Adrenal gland (tissue), 9 donors: ENCODE measurements at regions not wholly inside any gene's neighbourhood (a gene's known extent, or its start where the extent isn't known, plus 50 kb on each side); places are given as distances from the start of the nearest gene placed in this dataset.

Experiments used
- DNase-seq, 7 donors: peaks; one replicate each; pipeline ENCODE4 v3.0.0-alpha.2; 2019 to 2020
- H3K27ac ChIP-seq, 5 donors: fragments of 200-600 bp; sonication (generic) in 4 of 5; 1 replicate in 3 of 5; 2 replicates in 2 of 5; pipeline versions ENCODE4 v1.5.1 to v1.8.0; 2016 to 2020; ENCODE audit warnings: mild to moderate bottlenecking in 1 of 5
- H3K27me3 ChIP-seq: fragments of 200-600 bp; 2 replicates; pipeline ENCODE4 v1.8.0; 2021
- H3K36me3 ChIP-seq, 2 donors: fragments of 200-600 bp; replicated peaks in 1 of 2; 1 replicate in 1 of 2; 2 replicates in 1 of 2; pipeline versions ENCODE4 v1.5.1 to v1.8.0; 2018 to 2022
- H3K4me1 ChIP-seq, 2 donors: fragments of 200-600 bp; replicated peaks in 1 of 2; 1 replicate in 1 of 2; 2 replicates in 1 of 2; pipeline versions ENCODE4 v1.5.1 to v1.8.0; 2018 to 2021
- H3K4me3 ChIP-seq, 4 donors: fragments of 200-600 bp; sonication (generic) in 3 of 4; one replicate each; pipeline ENCODE4 v1.5.1; 2016 to 2018
- H3K9me3 ChIP-seq, 3 donors: fragments of 200-600 bp; sonication (generic) in 1 of 3; replicated peaks in 1 of 3; 1 replicate in 2 of 3; 2 replicates in 1 of 3; pipeline versions ENCODE4 v1.5.1 to v1.8.0; 2016 to 2021
- CTCF ChIP-seq, 6 experiments: fragments of 450-650 bp in 4 of 6; fragments of 200-600 bp in 2 of 6; sonication (generic) in 1 of 6; IDR thresholded peaks; 1 replicate in 5 of 6; 2 replicates in 1 of 6; pipeline versions ENCODE4 v1.5.1 to v1.8.0; 2016 to 2021; ENCODE audit warnings: antibody characterized with exemption in 6 of 6, mild to moderate bottlenecking in 2 of 6, moderate library complexity in 1 of 6
- POLR2A ChIP-seq, 2 donors: fragments of 450-650 bp; IDR thresholded peaks; one replicate each; pipeline ENCODE4 v1.6.1; 2017; ENCODE audit warnings: antibody characterized with exemption in 2 of 2, mild to moderate bottlenecking in 2 of 2, moderate library complexity in 1 of 2
- WGBS, 4 donors: extraction: QIAGEN DNeasy Blood & Tissue Kit in 2 of 4; methylation state at CpG; one replicate each; pipeline versions ENCODE4 v1.1.5 to v1.1.7; 2013 to 2017; 5-methylcytosine and 5-hydroxymethylcytosine counted together
- intact Hi-C, 2 donors: fragments of 100-400 bp; cut with DNase I; formaldehyde crosslinking; loops; one replicate each; pipeline versions ENCODE4 v1.14.1 to v1.15.0; 2022 to 2023
- donor health status: healthy with polysubstance abuse.
- donor health status: Bipolar disorder and iron deficiency.
- donor health status: DM: yes; HTN: yes; CAD: no.
- donor health status: DM: no; HTN: no; CAD: no.
- donor health status: DM: no; HTN: no; CAD: no.

GRCh38 chr1:188497020-188497419 lies 1668.3 kb downstream of the PLA2G4A start:
- no peak overlapping the region for H3K4me3 ChIP-seq
- no peak for DNase-seq
- H3K4me1 ChIP-seq = no peaks in the 10 kb centered on the region
- intact Hi-C loops = no loop called here
- H3K27me3 ChIP-seq = no peaks in the 10 kb centered on the region
- no peak overlapping the region for H3K27ac ChIP-seq
- H3K36me3 ChIP-seq = no peaks in the 10 kb centered on the region
- TF ChIP-seq CTCF (IDR thresholded peaks at IDR 0.05) (no peak), POLR2A (IDR thresholded peaks at IDR 0.05) (no peak)
- 48 to 74% (median 65%) methylated on average over 1 of the region's 1 CpG for WGBS, 4 donors
- H3K9me3 ChIP-seq = no peaks in the 10 kb centered on the region

- WGBS, 4 donors = 48 to 74% (median 55%) methylated on average over 1 of the region's 1 CpG
- no peaks in the 10 kb centered on the region for H3K36me3 ChIP-seq
- no peak for DNase-seq
- H3K9me3 ChIP-seq = no peaks in the 10 kb centered on the region
- intact Hi-C loops = no loop called here
- H3K27ac ChIP-seq = no peak overlapping the region
- no peaks in the 10 kb centered on the region for H3K27me3 ChIP-seq
- no peak overlapping the region for H3K4me3 ChIP-seq
- TF ChIP-seq CTCF (IDR thresholded peaks at IDR 0.05) = no peak
- no peak for TF ChIP-seq POLR2A (IDR thresholded peaks at IDR 0.05)
- H3K4me1 ChIP-seq = no peaks in the 10 kb centered on the region
Observed at GRCh38 chr1:188499690-188500089, 1670.9 kb downstream of the PLA2G4A start.

- Histone ChIP-seq H3K36me3 (no peaks in the 10 kb centered on the region), H3K4me3 (no peak overlapping the region), H3K27ac (no peak overlapping the region), H3K27me3 (no peaks in the 10 kb centered on the region), H3K4me1 (no peaks in the 10 kb centered on the region), H3K9me3 (no peaks in the 10 kb centered on the region)
- 72 to 90% (median 80%) methylated on average over 3 of the region's 3 CpGs for WGBS, 4 donors
- DNase-seq = no peak
- TF ChIP-seq POLR2A (IDR thresholded peaks at IDR 0.05) (no peak), CTCF (IDR thresholded peaks at IDR 0.05) (no peak)
- intact Hi-C loops = no loop called here
Observed at GRCh38 chr1:188514917-188515316, 1686.2 kb downstream of the PLA2G4A start.

GRCh38 chr1:188517139-188517538 lies 1688.4 kb downstream of the PLA2G4A start:
- Histone ChIP-seq H3K4me1 (no peaks in the 10 kb centered on the region), H3K27me3 (no peaks in the 10 kb centered on the region), H3K36me3 (no peaks in the 10 kb centered on the region), H3K4me3 (no peak overlapping the region), H3K27ac (no peak overlapping the region), H3K9me3 (no peaks in the 10 kb centered on the region)
- DNase-seq = no peak
- intact Hi-C loops = no loop called here
- 70 to 97% (median 83%) methylated on average over 1 of the region's 1 CpG for WGBS, 4 donors
- TF ChIP-seq CTCF (IDR thresholded peaks at IDR 0.05) (no peak), POLR2A (IDR thresholded peaks at IDR 0.05) (no peak)
